ENCODE measurements at regions not wholly inside any gene's neighbourhood (a gene's known extent, or its start where the extent isn't known, plus 50 kb on each side); places are given as distances from the start of the nearest gene placed in this dataset.
A peak's percentile ranks its signal among the peaks of the same experiment; 100 is the strongest.

- no peak overlapping the region for H3K4me3 ChIP-seq (ENCODE audit: low read length)
- TF ChIP-seq CTCF (conservative IDR thresholded peaks at IDR 0.05; ENCODE audit: low read length): no peak
- no peak for DNase-seq (ENCODE audit: low read depth)
These were observed 50.8 kb downstream of the RBM27 start for GRCh38 chr5:146254223-146254622.

- H3K4me3 ChIP-seq (ENCODE audit: low read length): no peak overlapping the region
- no peak for DNase-seq (ENCODE audit: low read depth)
- no peak for TF ChIP-seq CTCF (conservative IDR thresholded peaks at IDR 0.05; ENCODE audit: low read length)
These were observed 65.5 kb upstream of the POU4F3 start for GRCh38 chr5:146273109-146273508.

DNA sequence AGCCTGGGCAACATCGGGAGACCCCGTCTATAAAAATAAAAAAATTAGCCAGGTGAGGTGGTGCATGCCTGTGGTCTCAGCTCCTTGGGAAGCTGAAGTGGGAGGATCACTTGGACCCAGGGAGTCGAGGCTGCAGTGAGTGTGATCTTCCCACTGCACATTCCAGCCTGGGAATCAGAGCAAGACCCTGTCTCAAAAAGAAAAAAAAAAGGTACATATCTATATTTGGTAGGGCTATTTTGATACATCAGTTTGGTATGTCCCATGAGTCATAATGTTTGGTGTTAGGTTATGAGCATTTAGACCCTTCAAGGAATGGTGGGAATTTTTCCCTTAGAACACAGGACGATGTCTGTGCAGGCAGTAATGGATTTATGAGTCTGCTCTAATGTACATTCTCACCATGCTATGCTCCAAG, 55.3 kb upstream of the POU4F3 start:
- no peak overlapping the region for H3K4me3 ChIP-seq (ENCODE audit: low read length)
- TF ChIP-seq CTCF (conservative IDR thresholded peaks at IDR 0.05; ENCODE audit: low read length): no peak
- peak; percentile 90 for DNase-seq (ENCODE audit: low read depth)

DNA sequence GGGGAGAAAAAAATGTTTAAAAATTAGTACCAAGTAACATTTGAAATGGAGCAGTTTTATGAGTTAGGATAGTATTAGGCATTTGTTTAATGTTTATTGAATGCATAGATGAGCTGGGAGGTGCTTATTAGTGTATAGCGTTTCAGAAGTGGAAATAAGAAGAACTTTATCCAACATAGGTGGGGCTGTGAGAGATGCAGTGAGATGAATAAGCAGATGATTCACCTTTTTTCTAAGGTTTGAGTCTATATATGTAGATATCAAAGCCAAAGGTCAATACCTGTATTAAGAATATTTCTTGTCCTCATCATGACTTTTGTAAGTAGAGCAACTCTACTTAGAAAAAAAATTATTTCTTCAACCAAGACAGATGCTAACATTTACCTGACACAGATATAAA, 54.6 kb upstream of the POU4F3 start:
- TF ChIP-seq CTCF (conservative IDR thresholded peaks at IDR 0.05; ENCODE audit: low read length): no peak
- no peak for DNase-seq (ENCODE audit: low read depth)

More for the DNA sequence above, 54.6 kb upstream of the POU4F3 start:
- no peak overlapping the region for H3K4me3 ChIP-seq (ENCODE audit: low read length)
